H1 (cell line): ENCODE measurements at regions not wholly inside any gene's neighbourhood (a gene's known extent, or its start where the extent isn't known, plus 50 kb on each side); places are given as distances from the start of the nearest gene placed in this dataset.

Source experiments
- CTCF ChIA-PET: fragments of 300-600 bp; sonication (Branson Sonifier 250); formaldehyde crosslinking; loops from one replicate; lab custom pipeline; 2021; ENCODE audit not compliant: partially characterized antibody; lab: Charles Lee
- POLR2A ChIA-PET: fragments of 300-600 bp; sonication (Branson Sonifier 250); formaldehyde crosslinking; loops from one replicate; lab custom pipeline; 2021; ENCODE audit warnings: inconsistent platforms; ENCODE audit not compliant: partially characterized antibody; lab: Charles Lee
- DNase-seq, 2 experiments: peaks; one replicate each; pipeline versions ENCODE4 v3.0.0 to v3.0.0-alpha.2; 2010 to 2022; ENCODE audit warnings: low spot score in 2 of 2, low read depth in 1 of 2, mixed read lengths in 1 of 2
- FAIRE-seq: peaks from 2 replicates; lab custom pipeline; 2011; peaks lifted over from hg19 to GRCh38; lab: Jason Lieb, UNC
- H2AFZ ChIP-seq: 2 replicates; pipeline ENCODE4 v1.8.1; 2012; ENCODE audit warnings: low read length, inconsistent platforms
- H2AK5ac ChIP-seq: 2 replicates; pipeline ENCODE4 v1.6.1; 2013; ENCODE audit warnings: low read depth, low read length
- H2BK120ac ChIP-seq: replicated peaks from 2 replicates; pipeline ENCODE3; 2013; ENCODE audit warnings: low read depth, low read length, inconsistent platforms
- H2BK12ac ChIP-seq: 2 replicates; pipeline ENCODE4 v1.6.1; 2013; ENCODE audit warnings: low read depth, low read length
- H2BK15ac ChIP-seq: 2 replicates; pipeline ENCODE4 v1.6.1; 2013; ENCODE audit warnings: low read length
- H2BK20ac ChIP-seq: 2 replicates; pipeline ENCODE4 v1.6.1; 2013; ENCODE audit warnings: low read length
- H2BK5ac ChIP-seq: 2 replicates; pipeline ENCODE4 v1.6.1; 2013; ENCODE audit warnings: low read depth, low read length
- H3K14ac ChIP-seq: 2 replicates; pipeline ENCODE4 v1.6.1; 2013; ENCODE audit warnings: inconsistent platforms; ENCODE audit not compliant: insufficient read length
- H3K18ac ChIP-seq: 2 replicates; pipeline ENCODE4 v1.6.1; 2013; ENCODE audit warnings: low read length; ENCODE audit errors: extremely low read depth
- H3K23ac ChIP-seq: 2 replicates; pipeline ENCODE4 v1.6.1; 2013; ENCODE audit warnings: inconsistent platforms; ENCODE audit not compliant: insufficient read length
- H3K23me2 ChIP-seq: 2 replicates; pipeline ENCODE4 v1.6.1; 2013; ENCODE audit warnings: low read depth, low read length
- H3K27ac ChIP-seq: 2 replicates; pipeline ENCODE4 v1.6.1; 2011; ENCODE audit warnings: low read depth, low read length, inconsistent platforms
- H3K27me3 ChIP-seq, 4 experiments: replicated peaks in 1 of 4; 1 replicate in 1 of 4; 2 replicates in 3 of 4; pipeline versions ENCODE4 v1.6.1 to v1.8.1; 2011 to 2013; ENCODE audit warnings: low read length in 3 of 4, mild to moderate bottlenecking in 3 of 4, inconsistent platforms in 2 of 4, mixed read lengths in 2 of 4, moderate library complexity in 1 of 4; ENCODE audit not compliant: control insufficient read depth in 3 of 4, insufficient read depth in 3 of 4; ENCODE audit errors: extremely low read depth in 1 of 4
- H3K36me3 ChIP-seq, 4 experiments: 2 replicates each; pipeline versions ENCODE4 v1.6.1 to v1.8.1; 2011 to 2013; ENCODE audit warnings: mild to moderate bottlenecking in 4 of 4, low read length in 3 of 4, moderate library complexity in 2 of 4, control low read depth in 1 of 4, inconsistent platforms in 1 of 4; ENCODE audit not compliant: insufficient read depth in 4 of 4, control insufficient read depth in 2 of 4
- H3K4ac ChIP-seq: replicated peaks from 2 replicates; pipeline ENCODE3; 2013; ENCODE audit warnings: low read length, low read depth, mixed read lengths, inconsistent platforms; ENCODE audit not compliant: insufficient read length
- H3K4me1 ChIP-seq, 4 experiments: replicated peaks in 1 of 4; 1 replicate in 1 of 4; 2 replicates in 3 of 4; pipeline versions ENCODE4 v1.6.1 to v1.8.1; 2011 to 2013; ENCODE audit warnings: low read length in 3 of 4, inconsistent platforms in 2 of 4, mixed read lengths in 1 of 4; ENCODE audit not compliant: insufficient read depth in 4 of 4, control insufficient read depth in 3 of 4
- H3K4me2 ChIP-seq, 2 experiments: 2 replicates each; pipeline versions ENCODE4 v1.6.1 to v1.8.1; 2011 to 2013; ENCODE audit warnings: low read depth in 2 of 2, low read length in 2 of 2, control low read depth in 1 of 2, inconsistent platforms in 1 of 2, mild to moderate bottlenecking in 1 of 2; ENCODE audit not compliant: insufficient read depth in 1 of 2
- H3K4me3 ChIP-seq, 4 experiments: fragments of 200-600, 300-600 bp in 1 of 4; sonication (generic), shearing (Covaris generic), sonication (Bioruptor Twin) in 1 of 4; 2 replicates each; pipeline versions ENCODE4 v1.5.1 to v1.8.1; 2011 to 2016; ENCODE audit warnings: low read length in 4 of 4, low read depth in 3 of 4, control low read depth in 2 of 4, inconsistent platforms in 2 of 4, mild to moderate bottlenecking in 2 of 4, mixed read lengths in 1 of 4, moderate library complexity in 1 of 4; ENCODE audit not compliant: insufficient read depth in 2 of 4; ENCODE audit errors: extremely low read depth in 1 of 4
- H3K56ac ChIP-seq: replicated peaks from 2 replicates; pipeline ENCODE3; 2013; ENCODE audit warnings: low read depth, mild to moderate bottlenecking, mixed read lengths, low read length, inconsistent platforms; ENCODE audit not compliant: insufficient read length
- H3K79me1 ChIP-seq: 2 replicates; pipeline ENCODE4 v1.6.1; 2013; ENCODE audit warnings: low read depth, low read length, control low read depth
- H3K79me2 ChIP-seq, 2 experiments: 2 replicates each; pipeline versions ENCODE4 v1.6.1 to v1.8.1; 2012 to 2013; ENCODE audit warnings: low read length in 2 of 2, mild to moderate bottlenecking in 2 of 2, inconsistent platforms in 1 of 2; ENCODE audit not compliant: insufficient read depth in 2 of 2, control insufficient read depth in 1 of 2
- H3K9ac ChIP-seq, 4 experiments: replicated peaks in 1 of 4; 1 replicate in 1 of 4; 2 replicates in 3 of 4; pipeline versions ENCODE4 v1.6.1 to v1.8.1; 2011 to 2013; ENCODE audit warnings: low read depth in 3 of 4, low read length in 3 of 4, control low read depth in 2 of 4, mild to moderate bottlenecking in 2 of 4, moderate library complexity in 2 of 4, inconsistent platforms in 1 of 4; ENCODE audit errors: extremely low read depth in 1 of 4
- H3K9me3 ChIP-seq, 2 experiments: 2 replicates each; pipeline versions ENCODE4 v1.6.1 to v1.8.1; 2012 to 2013; ENCODE audit warnings: mild to moderate bottlenecking in 2 of 2, moderate library complexity in 2 of 2, control low read depth in 1 of 2, inconsistent platforms in 1 of 2, low read depth in 1 of 2, low read length in 1 of 2, mixed read lengths in 1 of 2; ENCODE audit not compliant: insufficient read depth in 2 of 2
- H4K20me1 ChIP-seq, 2 experiments: replicated peaks in 1 of 2; 2 replicates each; pipeline versions ENCODE3 to v1.8.1; 2011 to 2013; ENCODE audit warnings: inconsistent platforms in 2 of 2, low read length in 2 of 2, mild to moderate bottlenecking in 1 of 2; ENCODE audit not compliant: insufficient read depth in 2 of 2, control insufficient read depth in 1 of 2
- H4K5ac ChIP-seq: 2 replicates; pipeline ENCODE4 v1.6.1; 2013; ENCODE audit warnings: low read length, low read depth, mixed read lengths, inconsistent platforms; ENCODE audit not compliant: insufficient read length
- H4K8ac ChIP-seq: 2 replicates; pipeline ENCODE4 v1.8.0; 2013; ENCODE audit warnings: mild to moderate bottlenecking, moderate library complexity, low read length, inconsistent platforms; ENCODE audit not compliant: insufficient read depth; ENCODE audit errors: extremely low read depth
- H4K91ac ChIP-seq: replicated peaks from 2 replicates; pipeline ENCODE3; 2013; ENCODE audit warnings: low read length, mixed read lengths, inconsistent platforms; ENCODE audit not compliant: insufficient read length
- CEBPB ChIP-seq: IDR thresholded peaks from 2 replicates; pipeline ENCODE4 v1.6.1; 2012; ENCODE audit warnings: low read depth, low read length
- JUN ChIP-seq: IDR thresholded peaks from 2 replicates; pipeline ENCODE4 v1.6.1; 2011; ENCODE audit warnings: low read depth, mild to moderate bottlenecking, improper control_type of control experiment, low read length
- MAX ChIP-seq: IDR thresholded peaks from 2 replicates; pipeline ENCODE4 v1.6.1; 2012; ENCODE audit warnings: inconsistent platforms
- PHF8 ChIP-seq: fragments of 200-600 bp; sonication (generic); conservative IDR thresholded peaks from 2 replicates; pipeline ENCODE4 v1.7.1; 2012; ENCODE audit warnings: low read depth, mild to moderate bottlenecking, inconsistent platforms, low read length, moderate library complexity
- RBBP5 ChIP-seq: IDR thresholded peaks from 2 replicates; pipeline ENCODE4 v1.7.1; 2012; ENCODE audit warnings: low read depth, mild to moderate bottlenecking, inconsistent platforms, low read length, moderate library complexity, borderline replicate concordance
- SIN3A ChIP-seq, 2 experiments: IDR thresholded peaks in 1 of 2; conservative IDR thresholded peaks in 1 of 2; 2 replicates each; pipeline ENCODE4 v1.6.1; 2011 to 2012; ENCODE audit warnings: low read length in 2 of 2, improper control_type of control experiment in 1 of 2, low read depth in 1 of 2, mild to moderate bottlenecking in 1 of 2
- SIX5 ChIP-seq: IDR thresholded peaks from 2 replicates; pipeline ENCODE4 v1.6.1; 2011; ENCODE audit warnings: mild to moderate bottlenecking, low read depth, low read length
- SRF ChIP-seq: IDR thresholded peaks from 2 replicates; pipeline ENCODE4 v1.6.1; 2011; ENCODE audit warnings: mild to moderate bottlenecking, low read depth, low read length, moderate library complexity
- TBP ChIP-seq: IDR thresholded peaks from 2 replicates; pipeline ENCODE4 v1.6.1; 2011; ENCODE audit warnings: low read depth, low read length, improper control_type of control experiment
- TCF12 ChIP-seq: IDR thresholded peaks from 2 replicates; pipeline ENCODE4 v1.6.1; 2011; ENCODE audit warnings: low read depth, mild to moderate bottlenecking, low read length
- USF2 ChIP-seq: IDR thresholded peaks from 2 replicates; pipeline ENCODE4 v1.6.1; 2011; ENCODE audit warnings: low read length, improper control_type of control experiment
- ZNF274 ChIP-seq: IDR thresholded peaks from 2 replicates; pipeline ENCODE4 v1.7.0; 2012; ENCODE audit warnings: low read length, borderline replicate concordance; ENCODE audit errors: extremely low read depth
- WGBS, 2 experiments: shearing (Covaris generic) in 1 of 2; methylation state at CpG; one replicate each; pipeline versions ENCODE4 v1.1.6 to v1.1.7; 2013 to 2015; ENCODE audit warnings: low lambda C conversion rate in 2 of 2, mixed read lengths in 2 of 2, inconsistent platforms in 1 of 2, low coverage in 1 of 2, missing lambda C conversion rate in 1 of 2; ENCODE audit not compliant: insufficient replicate concordance in 2 of 2, insufficient coverage in 1 of 2, insufficient read length in 1 of 2; ENCODE audit errors: extremely low coverage in 1 of 2, missing lambda C conversion rate in 1 of 2; 5-methylcytosine and 5-hydroxymethylcytosine counted together
- TF ChIP-seq, protein P1 (sequence below): IDR thresholded peaks from 2 replicates; pipeline ENCODE4 v1.6.1; 2011; ENCODE audit warnings: low read depth, mild to moderate bottlenecking, low read length; ENCODE audit not compliant: insufficient read depth

GRCh38 chr10:4437791-4438190 lies 388.2 kb upstream of the AKR1E2 start:
- Histone ChIP-seq H3K4ac (no peak overlapping the region), H3K4me1 (no peaks in the 10 kb centered on the region), H3K4me2 (no peak overlapping the region), H2AFZ (no peak overlapping the region), H3K18ac (no peak overlapping the region), H2AK5ac (no peak overlapping the region), H3K56ac (no peak overlapping the region), H3K4me3 (no peak overlapping the region), H4K91ac (no peak overlapping the region), H4K20me1 (no peaks in the 10 kb centered on the region), H2BK5ac (no peak overlapping the region), H3K23me2 (no peaks in the 10 kb centered on the region), H3K23ac (no peak overlapping the region), H3K79me2 (no peaks in the 10 kb centered on the region), H4K8ac (no peak overlapping the region), H2BK20ac (no peak overlapping the region), H2BK120ac (no peak overlapping the region), H2BK12ac (no peak overlapping the region), H3K27me3 (no peaks in the 10 kb centered on the region), H3K36me3 (no peaks in the 10 kb centered on the region), H2BK15ac (no peak overlapping the region), H3K79me1 (no peaks in the 10 kb centered on the region), H4K5ac (no peak overlapping the region), H3K27ac (no peak overlapping the region), H3K9ac (no peak overlapping the region), H3K14ac (no peak overlapping the region), H3K9me3 (no peaks in the 10 kb centered on the region)
- ChIA-PET POLR2A (no interaction called here), CTCF (interaction anchor here (0.7 kb wide), 1 partner anchor 31 kb away, joined by 3 read pairs; no protein-coding TSS in a partner anchor)
- no peak for TF ChIP-seq PHF8
- no peak for TF ChIP-seq MAX
- TF ChIP-seq JUN: no peak
- TF ChIP-seq ZNF274: no peak
- TF ChIP-seq CEBPB: no peak
- TF ChIP-seq TCF12: no peak
- TF ChIP-seq SIN3A (conservative IDR thresholded peaks at IDR 0.05 in 1 of 2, IDR thresholded peaks at IDR 0.05 in 1 of 2; ENCODE audit: low read depth in 1 of 2, low read length in 2 of 2): no peak
- TF ChIP-seq SRF: no peak
- no peak for TF ChIP-seq TBP
- TF ChIP-seq USF2: no peak
- no peak for TF ChIP-seq SIX5
- no peak for TF ChIP-seq RBBP5
- TF ChIP-seq, protein P1, sequence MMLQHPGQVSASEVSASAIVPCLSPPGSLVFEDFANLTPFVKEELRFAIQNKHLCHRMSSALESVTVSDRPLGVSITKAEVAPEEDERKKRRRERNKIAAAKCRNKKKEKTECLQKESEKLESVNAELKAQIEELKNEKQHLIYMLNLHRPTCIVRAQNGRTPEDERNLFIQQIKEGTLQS: no peak
- DNase-seq (no peak), FAIRE-seq (no peak)
- 96% methylated on average over 1 of the region's 1 CpG; no CpG with 5 or more reads in 1 of the 2 experiments for WGBS, 2 experiments
